H7 (cell line): ENCODE measurements at regions not wholly inside any gene's neighbourhood (a gene's known extent, or its start where the extent isn't known, plus 50 kb on each side); places are given as distances from the start of the nearest gene placed in this dataset.
"Not testable (repeated sequence)": the region's sequence is repeated elsewhere in the genome, so short reads cannot be mapped to it uniquely, and the experiment has no call there.

ENCODE experiments used
- DNase-seq: peaks from one replicate; pipeline ENCODE4 v3.0.0; 2012
- H3K27me3 ChIP-seq: 2 replicates; pipeline ENCODE4 v1.6.0; 2011; ENCODE audit warnings: mild to moderate bottlenecking, low read length; ENCODE audit not compliant: control insufficient read depth, insufficient read depth
- H3K36me3 ChIP-seq: replicated peaks from 2 replicates; pipeline ENCODE4 v1.5.1; 2011; ENCODE audit warnings: low read length; ENCODE audit not compliant: control insufficient read depth, insufficient read depth
- H3K4me3 ChIP-seq: 2 replicates; pipeline ENCODE4 v1.5.1; 2011; ENCODE audit warnings: low read depth, mild to moderate bottlenecking, control low read depth, low read length, moderate library complexity; ENCODE audit not compliant: insufficient read depth

DNA sequence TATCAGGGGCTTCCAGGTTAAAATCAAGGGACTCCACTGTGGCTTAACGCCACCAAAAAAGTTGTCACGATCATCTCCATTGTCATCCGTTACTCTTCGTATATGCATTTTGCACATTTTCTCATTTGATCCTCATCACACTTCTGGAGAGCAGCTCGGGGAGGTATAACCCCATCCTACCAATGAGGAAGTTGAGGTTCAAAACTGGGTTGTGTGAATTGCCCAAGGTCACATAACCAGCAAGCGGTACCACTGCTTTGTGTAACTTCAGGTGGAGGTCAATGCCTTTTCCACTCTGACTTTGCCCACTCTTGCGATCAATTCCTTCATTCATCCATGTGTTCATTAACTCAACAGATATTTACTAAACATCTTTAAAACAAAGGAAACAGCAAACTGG, 71.1 kb upstream of the CCND2 start:
- DNase-seq = no peak
- H3K4me3 ChIP-seq = no peak overlapping the region

DNA sequence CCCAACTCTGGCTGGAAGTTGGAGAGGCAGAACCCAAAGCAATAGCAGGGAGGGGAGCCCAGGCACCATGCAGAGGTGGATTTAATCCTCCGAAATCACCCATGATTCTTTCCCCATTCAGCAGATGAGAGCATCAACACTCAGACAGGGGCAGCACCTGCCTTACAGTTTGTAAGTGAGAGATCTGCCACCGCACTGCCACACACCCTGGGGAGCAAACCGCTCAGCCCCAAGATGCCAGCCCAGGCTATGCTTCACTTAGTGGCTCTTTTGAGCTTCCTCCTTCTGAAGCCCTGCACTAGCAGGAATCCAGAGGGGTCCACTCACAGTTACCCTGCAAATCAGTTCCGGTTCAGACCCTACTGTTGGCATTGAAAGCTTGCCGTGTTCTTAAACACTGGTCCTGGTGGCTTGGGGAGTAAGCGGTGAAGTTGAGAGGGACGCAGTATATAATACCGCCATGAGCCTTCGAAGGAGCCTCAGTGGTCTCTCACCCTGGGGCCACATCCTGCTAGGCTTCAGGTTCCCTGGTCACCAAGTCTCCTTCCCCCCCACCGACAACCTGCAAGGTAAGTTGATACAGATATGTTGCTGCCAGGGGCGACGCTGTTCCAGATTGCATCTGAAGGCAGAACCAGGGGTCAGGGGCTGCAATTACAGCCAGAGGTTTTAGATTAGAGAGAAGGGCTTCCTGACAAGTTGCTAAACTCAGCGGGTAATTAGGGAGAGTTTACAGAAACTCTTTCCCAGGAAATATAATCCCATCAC, 72.0 kb upstream of the CCND2 start:
- Histone ChIP-seq H3K4me3 (no peak overlapping the region), H3K36me3 (no peaks in the 10 kb centered on the region), H3K27me3 (no peaks in the 10 kb centered on the region)
- no peak for DNase-seq

More for the DNA sequence above, 71.1 kb upstream of the CCND2 start:
- no peaks in the 10 kb centered on the region for H3K36me3 ChIP-seq
- no peaks in the 10 kb centered on the region for H3K27me3 ChIP-seq

- Histone ChIP-seq H3K27me3 (no peaks in the 10 kb centered on the region), H3K36me3 (no peaks in the 10 kb centered on the region)
These were observed 75.4 kb upstream of the CCND2 start for GRCh38 chr12:4197922-4198763.

DNA sequence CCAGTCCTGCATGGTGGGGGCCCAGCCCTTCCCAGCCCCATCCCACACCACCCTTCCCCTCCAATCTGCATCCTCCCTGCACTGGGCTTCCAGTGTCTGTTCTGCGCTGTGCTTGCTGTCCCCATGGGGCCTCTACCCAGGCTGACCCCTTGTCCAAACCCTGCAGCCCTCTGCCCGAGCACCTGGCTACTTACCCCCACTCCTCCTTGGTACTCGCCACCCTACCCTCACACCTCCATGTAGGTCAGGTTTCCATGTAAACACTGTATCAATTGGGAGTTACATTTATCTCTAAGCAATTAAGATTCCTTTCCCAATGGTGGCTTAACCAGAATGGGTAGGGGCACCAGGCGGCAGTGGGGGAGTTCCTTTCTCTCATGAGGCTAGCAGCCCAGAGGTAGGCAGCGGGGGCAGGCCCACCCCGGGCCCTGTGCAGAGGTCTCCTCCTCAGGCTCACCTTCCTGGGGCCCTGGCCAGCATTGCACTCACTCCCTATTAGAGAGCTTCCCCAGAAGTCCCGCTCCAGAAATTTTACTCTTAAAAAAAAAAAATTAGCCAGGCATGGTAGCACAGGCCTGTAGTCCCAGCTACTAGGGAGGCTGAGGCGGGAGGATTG, 76.6 kb upstream of the CCND2 start:
- no peak for DNase-seq
- H3K4me3 ChIP-seq = no peak overlapping the region
- no peaks in the 10 kb centered on the region for H3K27me3 ChIP-seq
- no peaks in the 10 kb centered on the region for H3K36me3 ChIP-seq

More at GRCh38 chr12:4197922-4198763, 75.4 kb upstream of the CCND2 start:
- H3K4me3 ChIP-seq = no peak overlapping the region
- no peak for DNase-seq

DNA sequence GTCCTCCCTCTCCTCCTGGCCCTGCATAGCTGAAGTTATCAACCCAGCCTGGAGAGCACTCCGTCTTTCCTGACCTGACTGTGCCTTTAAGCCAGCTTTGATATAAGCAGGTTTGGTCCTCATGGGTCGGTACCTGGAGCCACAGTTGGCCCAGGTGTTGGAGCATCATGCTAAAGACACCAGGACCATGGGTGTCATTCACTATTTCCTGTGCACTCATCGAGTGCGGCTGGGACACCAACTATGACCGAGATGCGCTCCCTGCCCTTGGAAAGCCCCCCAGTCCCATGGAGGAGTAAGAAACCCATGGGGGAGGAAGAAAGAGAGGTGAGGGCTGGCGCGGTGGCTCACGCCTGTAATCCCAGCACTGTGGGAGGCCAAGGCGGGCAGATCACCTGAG, 78.9 kb upstream of the CCND2 start:
- no peak for DNase-seq
- H3K27me3 ChIP-seq = no peaks in the 10 kb centered on the region
- H3K36me3 ChIP-seq = no peaks in the 10 kb centered on the region
- H3K4me3 ChIP-seq = no peak overlapping the region

GRCh38 chr12:4193821-4194220, 79.7 kb upstream of the CCND2 start:
- Histone ChIP-seq H3K27me3 (no peaks in the 10 kb centered on the region), H3K4me3 (no peak overlapping the region), H3K36me3 (no peaks in the 10 kb centered on the region)
- peak; percentile 48 for DNase-seq

DNA sequence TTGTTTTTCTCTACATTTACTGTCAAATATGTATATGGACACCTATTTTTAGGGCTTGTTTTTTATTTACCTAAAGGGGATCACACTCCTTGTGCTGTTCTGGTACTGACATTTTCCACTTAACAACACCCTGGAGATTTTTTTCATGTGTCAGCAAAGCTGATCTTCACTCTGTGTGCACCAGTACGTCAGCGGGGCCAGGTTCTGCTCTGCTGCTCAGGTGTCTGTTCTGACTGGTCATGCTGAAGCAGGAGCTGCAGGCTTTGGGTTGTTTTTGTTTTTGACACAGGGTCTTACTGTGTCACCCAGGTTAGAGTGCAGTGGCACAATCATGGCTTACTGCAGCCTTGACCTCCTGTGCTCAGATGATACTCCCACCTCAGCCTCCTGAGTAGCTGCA, 81.9 kb upstream of the CCND2 start:
- DNase-seq = no peak
- Histone ChIP-seq H3K36me3 (no peaks in the 10 kb centered on the region), H3K27me3 (no peaks in the 10 kb centered on the region), H3K4me3 (no peak overlapping the region)

- H3K27me3 ChIP-seq = no peaks in the 10 kb centered on the region
- H3K4me3 ChIP-seq = no peak overlapping the region
- DNase-seq = no peak
These were observed 82.4 kb upstream of the CCND2 start for GRCh38 chr12:4191149-4191548.

GRCh38 chr12:4190366-4191063, 83.0 kb upstream of the CCND2 start:
- no peak for DNase-seq
- Histone ChIP-seq H3K4me3 (no peak overlapping the region), H3K36me3 (no peaks in the 10 kb centered on the region), H3K27me3 (no peaks in the 10 kb centered on the region)

More at GRCh38 chr12:4191149-4191548, 82.4 kb upstream of the CCND2 start:
- H3K36me3 ChIP-seq = no peaks in the 10 kb centered on the region

DNA sequence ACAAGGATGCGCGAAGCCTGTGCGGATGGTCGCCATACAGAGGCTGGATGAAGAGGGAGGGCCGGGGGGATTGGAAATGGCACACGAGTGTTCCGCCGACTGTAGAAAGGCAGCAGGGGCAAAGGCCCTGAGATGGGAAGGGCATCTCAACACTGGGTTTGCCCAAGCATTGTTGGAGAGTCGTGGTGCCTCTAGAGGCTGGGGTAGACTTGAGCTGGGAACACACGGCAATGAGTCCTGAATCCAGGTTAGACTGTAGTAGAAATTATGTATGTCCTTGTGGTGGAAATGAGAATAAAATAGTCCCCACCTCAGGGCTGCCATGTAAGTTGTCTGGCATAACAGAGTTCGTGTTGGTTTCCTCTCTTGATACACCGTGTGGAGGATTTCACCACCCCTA, 83.8 kb upstream of the CCND2 start:
- DNase-seq = no peak

DNA sequence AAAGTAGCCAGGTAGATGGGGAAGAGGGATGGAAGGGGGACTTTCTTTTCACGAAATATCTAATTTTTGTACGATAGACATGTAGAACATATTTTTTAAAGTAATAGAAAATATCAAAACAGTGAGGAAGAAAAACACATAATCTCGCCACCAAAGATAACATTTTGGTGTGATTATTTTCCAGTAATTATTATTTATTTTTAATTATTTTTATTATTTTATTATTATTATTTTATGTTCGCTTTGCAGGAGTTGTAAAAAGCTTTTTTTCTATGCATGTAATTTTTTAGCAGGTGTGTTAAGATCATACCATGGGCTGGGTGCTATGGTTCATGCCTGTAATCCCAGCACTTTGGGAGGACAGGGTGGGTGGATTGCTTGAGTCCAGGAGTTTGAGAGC, 85.6 kb upstream of the CCND2 start:
- Histone ChIP-seq H3K27me3 (no peaks in the 10 kb centered on the region), H3K4me3 (no peak overlapping the region), H3K36me3 (no peaks in the 10 kb centered on the region)
- DNase-seq = no peak

More for the DNA sequence above, 83.8 kb upstream of the CCND2 start:
- Histone ChIP-seq H3K27me3 (no peaks in the 10 kb centered on the region), H3K36me3 (no peaks in the 10 kb centered on the region), H3K4me3 (no peak overlapping the region)

- DNase-seq, H3K4me3 ChIP-seq, H3K27me3 ChIP-seq, H3K36me3 ChIP-seq: not testable (repeated sequence)
These were observed 86.2 kb upstream of the CCND2 start for GRCh38 chr12:4187315-4187714.

GRCh38 chr12:4178424-4179170, 95.0 kb upstream of the CCND2 start:
- DNase-seq = no peak

DNA sequence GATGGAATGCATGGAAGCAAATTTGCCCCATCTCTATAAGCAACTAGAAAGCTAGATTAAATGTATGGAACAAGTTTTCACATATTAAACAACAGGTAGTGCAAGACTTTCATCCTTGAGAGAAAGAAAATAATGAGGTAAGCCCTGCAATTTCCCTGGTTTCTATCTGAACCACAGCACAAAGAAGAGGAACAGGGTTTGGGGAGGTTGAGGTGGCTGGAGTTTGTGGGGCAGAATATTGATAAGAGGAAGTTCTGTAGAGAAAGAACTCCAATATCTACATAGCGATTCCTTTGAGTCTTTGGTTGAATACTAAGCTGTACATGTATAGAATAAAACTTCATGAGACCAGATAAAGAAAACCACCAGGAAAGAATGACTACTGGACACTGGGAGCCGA, 96.3 kb upstream of the CCND2 start:
- Histone ChIP-seq H3K27me3 (no peaks in the 10 kb centered on the region), H3K36me3 (no peaks in the 10 kb centered on the region), H3K4me3 (no peak overlapping the region)
- DNase-seq = no peak

More at GRCh38 chr12:4178424-4179170, 95.0 kb upstream of the CCND2 start:
- Histone ChIP-seq H3K36me3 (no peaks in the 10 kb centered on the region), H3K4me3 (no peak overlapping the region), H3K27me3 (no peaks in the 10 kb centered on the region)
